GM13977 (cell line): ENCODE measurements at regions not wholly inside any gene's neighbourhood (a gene's known extent, or its start where the extent isn't known, plus 50 kb on each side); places are given as distances from the start of the nearest gene placed in this dataset.

ENCODE experiments used
- DNase-seq: peaks from one replicate; pipeline ENCODE4 v3.0.0; 2012; ENCODE audit warnings: low spot score
- CTCF ChIP-seq: IDR thresholded peaks from 2 replicates; pipeline ENCODE4 v1.5.1; 2012; ENCODE audit warnings: mild to moderate bottlenecking, control low read depth; ENCODE audit not compliant: insufficient read depth; ENCODE audit errors: extremely low read depth, missing control alignments
- in situ Hi-C: fragments of 300-500 bp; cut with MboI; formaldehyde crosslinking; loops from one replicate; pipeline ENCODE4 v1.12.0; 2022; ENCODE audit warnings: low sequenced_read_pairs, low pct_unique_long_range_greater_than_20kb, mixed read lengths, inconsistent platforms; ENCODE audit not compliant: unreplicated experiment

DNA sequence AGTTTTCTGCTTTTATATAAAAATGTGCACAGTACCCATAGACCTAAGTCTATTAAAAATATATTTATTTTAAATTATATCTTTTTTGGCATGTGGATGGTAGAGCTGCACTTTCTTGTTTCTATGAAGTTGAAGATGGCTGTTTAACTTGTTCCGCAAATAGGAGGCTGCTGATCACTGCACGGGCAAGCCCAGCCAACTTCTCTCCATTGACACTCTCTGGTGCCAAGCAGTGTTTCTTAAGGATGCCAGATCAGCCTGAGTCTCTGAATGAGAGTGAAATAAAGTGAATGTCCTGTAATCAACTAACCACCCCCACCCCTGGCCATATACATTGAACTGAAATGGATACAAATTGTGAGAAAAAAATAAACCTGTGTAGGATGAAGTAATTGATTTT lies 202.9 kb upstream of the KLHL1 start:
- in situ Hi-C loops, result no loop called here
- TF ChIP-seq CTCF, result no peak
- DNase-seq, result no peak

GRCh38 chr13:70310396-70311119 lies 202.3 kb upstream of the KLHL1 start:
- peak; percentile 22 for TF ChIP-seq CTCF
- in situ Hi-C loops, result no loop called here
- no peak for DNase-seq

DNA sequence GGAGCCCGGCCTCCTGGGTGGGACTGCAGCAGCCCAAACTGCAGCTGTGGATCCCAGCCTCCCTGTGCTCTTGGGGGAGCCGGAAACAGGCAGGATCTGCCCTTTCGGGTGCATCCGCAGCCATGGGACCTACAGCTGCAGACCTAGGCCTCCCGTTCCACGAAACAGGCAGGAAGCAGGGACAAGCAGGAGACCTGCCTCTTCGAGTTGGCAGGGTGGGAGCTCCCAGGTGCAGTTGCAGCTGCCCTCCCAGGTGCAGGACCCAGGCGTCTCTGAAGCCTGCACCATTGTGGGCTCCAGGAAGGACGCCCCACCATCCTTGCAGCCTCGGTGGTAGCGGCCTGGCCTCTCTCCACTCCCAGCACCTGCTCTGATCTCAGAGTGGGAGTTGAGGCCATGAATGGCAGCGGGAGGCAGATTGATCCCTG lies 189.0 kb upstream of the KLHL1 start:
- no peak for DNase-seq
- no peak for TF ChIP-seq CTCF
- in situ Hi-C loops, result no loop called here

DNA sequence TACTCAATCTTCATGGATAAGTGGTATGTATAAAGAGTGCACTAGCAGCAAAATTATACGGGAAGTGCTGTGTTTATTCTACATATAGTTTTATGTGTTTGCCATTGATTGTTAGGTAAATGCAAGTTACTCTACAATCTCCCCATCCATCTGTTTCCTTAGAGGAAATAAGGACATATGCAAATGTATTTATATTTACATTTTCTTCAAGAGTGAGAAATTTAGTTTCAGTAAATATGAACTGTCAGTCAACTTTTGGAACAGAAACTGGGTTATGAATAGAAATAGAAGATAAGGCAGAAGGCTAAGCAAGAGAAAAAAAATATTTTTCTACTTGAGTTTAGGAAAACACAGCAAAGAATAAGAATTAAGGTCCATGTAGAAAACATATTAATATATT lies 176.1 kb upstream of the KLHL1 start:
- in situ Hi-C loops, result no loop called here
- TF ChIP-seq CTCF, result no peak
- no peak for DNase-seq

DNA sequence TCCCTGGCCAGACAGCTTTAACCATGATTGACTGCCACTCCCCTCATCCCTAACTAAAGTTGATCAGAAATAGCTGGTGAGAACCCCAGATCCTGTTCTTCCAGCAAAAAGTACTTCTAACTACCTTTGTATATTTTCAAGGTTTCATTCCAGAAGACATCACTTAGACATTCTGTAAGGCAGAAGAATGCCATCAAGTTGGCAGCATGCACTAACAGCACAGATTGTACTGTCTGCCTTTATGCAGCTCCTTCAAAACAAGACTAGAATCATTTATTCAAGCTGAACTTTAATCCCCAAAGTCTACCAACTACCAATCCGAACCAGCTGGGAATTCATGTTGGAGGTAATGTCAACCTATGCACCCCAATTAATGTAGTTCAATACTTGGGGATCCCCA lies 167.6 kb upstream of the KLHL1 start:
- TF ChIP-seq CTCF, result no peak
- DNase-seq, result no peak
- in situ Hi-C loops, result no loop called here

- TF ChIP-seq CTCF, result no peak
- DNase-seq, result no peak
- in situ Hi-C loops, result no loop called here
Observed at GRCh38 chr13:70255406-70255991, 147.2 kb upstream of the KLHL1 start.
